ENCODE measurements at regions not wholly inside any gene's neighbourhood (a gene's known extent, or its start where the extent isn't known, plus 50 kb on each side); places are given as distances from the start of the nearest gene placed in this dataset.

DNA sequence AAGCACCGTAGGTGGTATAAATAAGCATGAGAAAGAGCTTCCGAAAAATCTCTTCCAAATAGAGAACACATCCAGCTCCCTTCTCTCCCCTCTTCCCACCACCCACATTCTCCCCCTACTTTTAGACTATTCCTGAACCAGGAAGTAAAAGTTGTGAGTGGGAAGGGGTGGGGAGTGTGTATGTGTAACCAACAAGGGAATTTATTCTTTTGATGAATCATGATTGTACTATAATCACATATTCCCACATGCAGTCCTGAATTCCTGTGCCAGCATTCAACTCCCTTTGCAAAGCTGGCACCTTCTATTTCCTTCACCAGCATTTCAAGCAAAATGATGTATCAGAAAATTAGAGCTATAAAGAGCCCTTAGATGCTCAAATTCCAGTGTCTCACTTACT, 230.6 kb upstream of the CHRM2 start:
- TF ChIP-seq, protein P1, sequence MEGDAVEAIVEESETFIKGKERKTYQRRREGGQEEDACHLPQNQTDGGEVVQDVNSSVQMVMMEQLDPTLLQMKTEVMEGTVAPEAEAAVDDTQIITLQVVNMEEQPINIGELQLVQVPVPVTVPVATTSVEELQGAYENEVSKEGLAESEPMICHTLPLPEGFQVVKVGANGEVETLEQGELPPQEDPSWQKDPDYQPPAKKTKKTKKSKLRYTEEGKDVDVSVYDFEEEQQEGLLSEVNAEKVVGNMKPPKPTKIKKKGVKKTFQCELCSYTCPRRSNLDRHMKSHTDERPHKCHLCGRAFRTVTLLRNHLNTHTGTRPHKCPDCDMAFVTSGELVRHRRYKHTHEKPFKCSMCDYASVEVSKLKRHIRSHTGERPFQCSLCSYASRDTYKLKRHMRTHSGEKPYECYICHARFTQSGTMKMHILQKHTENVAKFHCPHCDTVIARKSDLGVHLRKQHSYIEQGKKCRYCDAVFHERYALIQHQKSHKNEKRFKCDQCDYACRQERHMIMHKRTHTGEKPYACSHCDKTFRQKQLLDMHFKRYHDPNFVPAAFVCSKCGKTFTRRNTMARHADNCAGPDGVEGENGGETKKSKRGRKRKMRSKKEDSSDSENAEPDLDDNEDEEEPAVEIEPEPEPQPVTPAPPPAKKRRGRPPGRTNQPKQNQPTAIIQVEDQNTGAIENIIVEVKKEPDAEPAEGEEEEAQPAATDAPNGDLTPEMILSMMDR (conservative IDR thresholded peaks at IDR 0.05): no peak
- no peak for TF ChIP-seq ZFX (IDR thresholded peaks at IDR 0.05)

All from C4-2B (cell line).